ENCODE measurements at regions not wholly inside any gene's neighbourhood (a gene's known extent, or its start where the extent isn't known, plus 50 kb on each side); places are given as distances from the start of the nearest gene placed in this dataset.

GRCh38 chr16:49020436-49020835 lies 261.2 kb downstream of the CBLN1 start:
- TF ChIP-seq CTCF (IDR thresholded peaks at IDR 0.05) = no peak
- TF ChIP-seq POLR2AphosphoS5 (IDR thresholded peaks at IDR 0.05) = no peak
- no peak for TF ChIP-seq POLR2A (IDR thresholded peaks at IDR 0.05)

All from suprapubic skin (tissue), 4 donors.